Neural progenitor cell (in vitro differentiated cells): ENCODE measurements at regions not wholly inside any gene's neighbourhood (a gene's known extent, or its start where the extent isn't known, plus 50 kb on each side); places are given as distances from the start of the nearest gene placed in this dataset.

ENCODE experiments used
- DNase-seq: peaks from one replicate; pipeline ENCODE4 v3.0.0-alpha.2; 2016; ENCODE audit warnings: low spot score
- H2AFZ ChIP-seq: fragments of 200-600 bp; sonication (generic); replicated peaks from 2 replicates; pipeline ENCODE4 v1.6.1; 2016; ENCODE audit warnings: antibody characterized with exemption
- H3F3A ChIP-seq: fragments of 200-600 bp; sonication (generic); 2 replicates; pipeline ENCODE4 v1.6.1; 2016; ENCODE audit warnings: antibody characterized with exemption, low read depth
- H3K27ac ChIP-seq: fragments of 200-600 bp; sonication (generic); 2 replicates; pipeline ENCODE4 v1.5.1; 2016; ENCODE audit warnings: mild to moderate bottlenecking
- H3K27me3 ChIP-seq: fragments of 200-600 bp; sonication (generic); 2 replicates; pipeline ENCODE4 v1.6.1; 2016; ENCODE audit warnings: mild to moderate bottlenecking, moderate library complexity
- H3K36me3 ChIP-seq: fragments of 200-600 bp; sonication (generic); 2 replicates; pipeline ENCODE4 v1.5.1; 2016
- H3K4me1 ChIP-seq: fragments of 200-600 bp; sonication (generic); 2 replicates; pipeline ENCODE4 v1.6.1; 2016; ENCODE audit warnings: mixed run types
- H3K4me2 ChIP-seq: fragments of 200-600 bp; sonication (generic); 2 replicates; pipeline ENCODE4 v1.6.1; 2016
- H3K4me3 ChIP-seq: fragments of 200-600 bp; sonication (generic); 2 replicates; pipeline ENCODE4 v1.5.1; 2016
- H3K79me2 ChIP-seq: fragments of 200-600 bp; sonication (generic); 2 replicates; pipeline ENCODE4 v1.6.1; 2016; ENCODE audit warnings: low read depth
- H3K9ac ChIP-seq: fragments of 200-600 bp; sonication (generic); 2 replicates; pipeline ENCODE4 v1.6.1; 2016
- H3K9me3 ChIP-seq: fragments of 200-600 bp; sonication (generic); 2 replicates; pipeline ENCODE4 v1.5.1; 2016; ENCODE audit warnings: low read depth
- H4K20me1 ChIP-seq: fragments of 200-600 bp; sonication (generic); 2 replicates; pipeline ENCODE4 v1.6.1; 2016; ENCODE audit warnings: low read depth
- H3K27ac Mint-ChIP-seq: 3 replicates; pipeline ENCODE4 v1.8.0; 2021; ENCODE audit warnings: mixed read lengths
- H3K27me3 Mint-ChIP-seq: 2 replicates; pipeline ENCODE4 v1.8.0; 2022; ENCODE audit warnings: low read depth, mild to moderate bottlenecking, inconsistent platforms, moderate library complexity, mixed read lengths; ENCODE audit not compliant: insufficient read depth
- H3K36me3 Mint-ChIP-seq: 3 replicates; pipeline ENCODE4 v1.8.0; 2021; ENCODE audit warnings: mixed read lengths
- H3K4me1 Mint-ChIP-seq: 3 replicates; pipeline ENCODE4 v1.8.0; 2021; ENCODE audit warnings: mixed read lengths
- H3K4me3 Mint-ChIP-seq: 3 replicates; pipeline ENCODE4 v1.8.0; 2021; ENCODE audit warnings: mild to moderate bottlenecking, moderate library complexity, mixed read lengths
- H3K9me3 Mint-ChIP-seq: 3 replicates; pipeline ENCODE4 v1.8.0; 2020; ENCODE audit warnings: mixed read lengths
- EZH2 ChIP-seq: fragments of 200-600 bp; sonication (generic); IDR thresholded peaks from 2 replicates; pipeline ENCODE4 v1.6.1; 2017; ENCODE audit warnings: antibody characterized with exemption, mild to moderate bottlenecking, moderate library complexity
- EZH2phosphoT487 ChIP-seq: fragments of 200-600 bp; sonication (generic); IDR thresholded peaks from 2 replicates; pipeline ENCODE4 v1.6.1; 2017; ENCODE audit warnings: antibody characterized with exemption
- TF ChIP-seq, protein P1 (sequence below): fragments of 200-600 bp; sonication (generic); IDR thresholded peaks from 2 replicates; pipeline ENCODE4 v1.5.1; 2017; ENCODE audit warnings: antibody characterized with exemption, mild to moderate bottlenecking

DNA sequence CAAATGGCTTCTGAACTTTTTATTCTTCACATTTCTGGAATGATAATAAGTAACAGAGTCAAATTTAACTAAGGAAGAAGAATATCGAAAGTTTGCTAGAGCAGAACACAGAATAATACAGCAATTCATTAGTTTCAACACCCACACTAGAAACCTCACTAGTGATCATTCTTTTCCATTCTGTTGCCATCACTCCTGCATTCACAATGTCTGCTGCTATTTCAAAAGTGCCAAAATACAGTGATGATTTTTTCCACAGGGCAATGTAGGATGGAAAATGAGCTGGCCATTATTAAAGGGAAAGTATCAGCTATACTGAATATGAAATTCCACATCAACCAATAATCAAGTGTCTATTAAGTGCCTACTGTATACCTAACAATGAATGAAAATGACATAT lies 186.7 kb downstream of the USP46 start:
- H3K9ac ChIP-seq, result no peak overlapping the region

DNA sequence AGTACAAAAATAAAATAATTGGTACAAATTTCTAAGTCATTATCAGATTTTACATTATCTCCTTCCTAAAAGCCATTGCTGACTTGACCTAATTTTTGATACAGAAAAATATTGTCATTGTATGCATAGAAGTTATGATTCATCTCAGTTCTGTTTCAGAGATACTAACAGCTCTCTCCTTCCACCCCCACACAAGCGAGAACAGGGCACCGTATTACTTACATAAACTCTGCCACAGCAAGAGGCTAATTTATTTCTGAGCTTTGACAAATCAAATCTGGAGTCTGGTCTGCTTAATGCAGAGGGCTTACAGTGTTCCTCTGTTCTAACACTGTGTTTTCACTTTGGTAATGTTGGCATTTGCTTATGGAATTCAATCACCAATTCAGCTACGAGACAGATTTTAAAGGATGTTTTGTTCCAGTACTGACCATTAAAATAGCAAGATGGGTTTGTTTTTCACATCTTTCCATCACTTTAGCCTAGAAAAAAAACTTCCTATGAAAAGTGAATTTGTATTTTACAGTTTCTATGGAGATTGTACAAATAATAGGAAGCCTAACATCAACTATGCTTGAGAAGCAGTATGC lies 181.8 kb downstream of the USP46 start:
- TF ChIP-seq EZH2phosphoT487 (no peak), EZH2 (no peak)
- TF ChIP-seq, protein P1, sequence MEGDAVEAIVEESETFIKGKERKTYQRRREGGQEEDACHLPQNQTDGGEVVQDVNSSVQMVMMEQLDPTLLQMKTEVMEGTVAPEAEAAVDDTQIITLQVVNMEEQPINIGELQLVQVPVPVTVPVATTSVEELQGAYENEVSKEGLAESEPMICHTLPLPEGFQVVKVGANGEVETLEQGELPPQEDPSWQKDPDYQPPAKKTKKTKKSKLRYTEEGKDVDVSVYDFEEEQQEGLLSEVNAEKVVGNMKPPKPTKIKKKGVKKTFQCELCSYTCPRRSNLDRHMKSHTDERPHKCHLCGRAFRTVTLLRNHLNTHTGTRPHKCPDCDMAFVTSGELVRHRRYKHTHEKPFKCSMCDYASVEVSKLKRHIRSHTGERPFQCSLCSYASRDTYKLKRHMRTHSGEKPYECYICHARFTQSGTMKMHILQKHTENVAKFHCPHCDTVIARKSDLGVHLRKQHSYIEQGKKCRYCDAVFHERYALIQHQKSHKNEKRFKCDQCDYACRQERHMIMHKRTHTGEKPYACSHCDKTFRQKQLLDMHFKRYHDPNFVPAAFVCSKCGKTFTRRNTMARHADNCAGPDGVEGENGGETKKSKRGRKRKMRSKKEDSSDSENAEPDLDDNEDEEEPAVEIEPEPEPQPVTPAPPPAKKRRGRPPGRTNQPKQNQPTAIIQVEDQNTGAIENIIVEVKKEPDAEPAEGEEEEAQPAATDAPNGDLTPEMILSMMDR, result no peak
- H3K9me3 ChIP-seq, result no peaks in the 10 kb centered on the region
- no peaks in the 10 kb centered on the region for H3K9me3 Mint-ChIP-seq
- H3K4me1 Mint-ChIP-seq, result no peaks in the 10 kb centered on the region
- no peaks in the 10 kb centered on the region for H3K27me3 ChIP-seq
- H3K36me3 Mint-ChIP-seq, result no peaks in the 10 kb centered on the region
- H3K9ac ChIP-seq, result no peak overlapping the region
- H3K4me1 ChIP-seq, result no peaks in the 10 kb centered on the region
- no peak overlapping the region for H3K27ac ChIP-seq
- H3K27ac Mint-ChIP-seq, result no peak overlapping the region
- no peaks in the 10 kb centered on the region for H3K79me2 ChIP-seq
- H4K20me1 ChIP-seq, result no peaks in the 10 kb centered on the region
- H3K36me3 ChIP-seq, result no peaks in the 10 kb centered on the region
- no peak overlapping the region for H2AFZ ChIP-seq
- DNase-seq, result no peak
- H3K4me2 ChIP-seq, result no peak overlapping the region
- H3K4me3 Mint-ChIP-seq, result no peak overlapping the region
- no peaks in the 10 kb centered on the region for H3F3A ChIP-seq
- H3K4me3 ChIP-seq, result no peak overlapping the region
- H3K27me3 Mint-ChIP-seq, result no peaks in the 10 kb centered on the region

More for the DNA sequence above, 186.7 kb downstream of the USP46 start:
- Histone ChIP-seq H3K27ac (no peak overlapping the region), H3F3A (no peaks in the 10 kb centered on the region), H3K4me2 (no peak overlapping the region), H3K4me3 (no peak overlapping the region), H2AFZ (no peak overlapping the region), H3K36me3 (no peaks in the 10 kb centered on the region), H4K20me1 (no peaks in the 10 kb centered on the region), H3K79me2 (no peaks in the 10 kb centered on the region), H3K9me3 (no peaks in the 10 kb centered on the region), H3K27me3 (no peaks in the 10 kb centered on the region), H3K4me1 (no peaks in the 10 kb centered on the region)
- H3K4me1 Mint-ChIP-seq, result no peaks in the 10 kb centered on the region
- no peaks in the 10 kb centered on the region for H3K27me3 Mint-ChIP-seq
- H3K27ac Mint-ChIP-seq, result no peak overlapping the region
- H3K4me3 Mint-ChIP-seq, result no peak overlapping the region
- no peaks in the 10 kb centered on the region for H3K36me3 Mint-ChIP-seq
- TF ChIP-seq, protein P1, result no peak
- TF ChIP-seq EZH2, result no peak
- TF ChIP-seq EZH2phosphoT487, result no peak
- DNase-seq, result no peak
- H3K9me3 Mint-ChIP-seq, result no peaks in the 10 kb centered on the region

DNA sequence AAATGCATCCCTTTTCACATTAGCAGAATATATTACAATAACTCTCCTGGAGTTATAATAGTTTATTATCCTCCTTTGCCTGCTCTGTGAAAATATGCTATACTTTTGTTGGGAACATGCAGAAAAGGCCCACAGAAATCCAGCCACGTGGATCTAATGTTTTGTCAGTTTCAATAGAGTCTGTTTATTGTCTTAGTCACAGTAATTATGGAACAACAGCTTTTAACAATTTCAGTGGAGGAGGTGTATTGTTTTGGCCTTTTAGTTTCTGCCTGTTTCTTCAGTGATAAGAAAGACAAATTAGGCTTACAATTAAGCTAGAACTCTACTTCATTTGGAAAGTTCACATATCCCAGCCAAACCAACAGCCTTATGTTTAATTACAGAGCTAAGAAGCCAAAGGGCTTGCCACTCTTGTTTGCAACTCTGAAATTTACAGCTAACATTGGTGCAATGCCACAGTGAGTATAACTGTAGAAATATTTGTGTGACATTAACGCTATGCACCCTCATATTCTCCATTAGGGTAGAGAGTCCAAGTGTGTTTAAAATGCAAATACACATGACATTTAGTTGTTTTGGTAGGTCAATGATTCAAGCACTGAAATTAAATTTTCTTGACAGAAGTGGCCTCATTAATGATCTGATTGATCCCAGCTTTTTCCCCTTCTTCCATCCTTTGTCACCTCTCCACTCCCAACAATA lies 175.8 kb downstream of the USP46 start:
- H3K9me3 ChIP-seq, result no peaks in the 10 kb centered on the region
- no peaks in the 10 kb centered on the region for H4K20me1 ChIP-seq
- no peaks in the 10 kb centered on the region for H3K9me3 Mint-ChIP-seq
- no peak for DNase-seq
- no peaks in the 10 kb centered on the region for H3F3A ChIP-seq
- no peak overlapping the region for H3K27ac Mint-ChIP-seq
- no peaks in the 10 kb centered on the region for H3K36me3 Mint-ChIP-seq
- H2AFZ ChIP-seq, result no peak overlapping the region
- no peaks in the 10 kb centered on the region for H3K36me3 ChIP-seq
- H3K27me3 ChIP-seq, result no peaks in the 10 kb centered on the region
- H3K27me3 Mint-ChIP-seq, result no peaks in the 10 kb centered on the region
- H3K4me1 Mint-ChIP-seq, result no peaks in the 10 kb centered on the region
- H3K9ac ChIP-seq, result no peak overlapping the region
- no peak overlapping the region for H3K4me2 ChIP-seq
- H3K4me3 Mint-ChIP-seq, result no peak overlapping the region
- H3K79me2 ChIP-seq, result no peaks in the 10 kb centered on the region
- H3K4me3 ChIP-seq, result no peak overlapping the region
- TF ChIP-seq, protein P1, result no peak
- TF ChIP-seq EZH2phosphoT487 (no peak), EZH2 (no peak)
- no peak overlapping the region for H3K27ac ChIP-seq
- peaks cover 17% of the 10 kb centered on the region for H3K4me1 ChIP-seq
